DOHH2 (cell line): ENCODE measurements at regions not wholly inside any gene's neighbourhood (a gene's known extent, or its start where the extent isn't known, plus 50 kb on each side); places are given as distances from the start of the nearest gene placed in this dataset.

Experiments used
- EZH2phosphoT487 ChIP-seq: fragments of 200-600 bp; sonication (generic); IDR thresholded peaks from 2 replicates; pipeline ENCODE4 v1.6.1; 2017; ENCODE audit warnings: borderline replicate concordance, mild to moderate bottlenecking, antibody characterized with exemption, low read length, moderate library complexity, mixed read lengths
- TF ChIP-seq, protein P1 (sequence below): fragments of 200-600 bp; sonication (generic); IDR thresholded peaks from one replicate; pipeline ENCODE4 v1.5.1; 2014; ENCODE audit warnings: antibody characterized with exemption, mild to moderate bottlenecking, low read depth, low read length; ENCODE audit not compliant: poor library complexity, severe bottlenecking

DNA sequence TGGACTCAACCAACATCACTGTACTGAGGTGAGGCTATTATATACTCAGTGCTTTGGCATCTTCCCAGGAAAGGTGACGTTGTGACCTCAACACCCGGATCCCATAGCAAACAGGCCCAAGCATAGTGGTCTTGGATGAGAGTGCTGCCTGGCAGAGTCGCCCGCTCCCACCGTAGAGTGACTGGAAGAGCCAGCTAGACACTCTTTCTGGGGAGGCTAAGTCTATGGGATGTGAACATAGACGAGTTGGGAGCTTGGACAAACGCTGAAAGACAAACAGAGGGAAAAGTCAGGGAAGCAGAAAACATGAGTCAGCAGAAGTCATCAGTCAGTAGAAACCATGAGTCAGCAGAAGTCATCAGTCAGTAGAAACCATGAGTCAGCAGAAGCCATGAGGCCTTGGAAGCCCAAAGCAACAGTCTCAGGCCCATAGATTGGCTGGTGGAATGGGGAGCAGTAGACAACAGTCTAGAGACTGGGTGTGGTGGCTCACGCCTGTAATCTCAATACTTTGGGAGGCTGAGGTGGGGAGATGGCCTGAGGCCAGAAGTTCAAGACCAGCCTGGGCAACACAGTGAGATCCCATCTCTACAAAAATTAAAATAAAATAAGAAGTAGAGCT is 66.4 kb upstream of the MAP1LC3B2 start:
- TF ChIP-seq, protein P1, sequence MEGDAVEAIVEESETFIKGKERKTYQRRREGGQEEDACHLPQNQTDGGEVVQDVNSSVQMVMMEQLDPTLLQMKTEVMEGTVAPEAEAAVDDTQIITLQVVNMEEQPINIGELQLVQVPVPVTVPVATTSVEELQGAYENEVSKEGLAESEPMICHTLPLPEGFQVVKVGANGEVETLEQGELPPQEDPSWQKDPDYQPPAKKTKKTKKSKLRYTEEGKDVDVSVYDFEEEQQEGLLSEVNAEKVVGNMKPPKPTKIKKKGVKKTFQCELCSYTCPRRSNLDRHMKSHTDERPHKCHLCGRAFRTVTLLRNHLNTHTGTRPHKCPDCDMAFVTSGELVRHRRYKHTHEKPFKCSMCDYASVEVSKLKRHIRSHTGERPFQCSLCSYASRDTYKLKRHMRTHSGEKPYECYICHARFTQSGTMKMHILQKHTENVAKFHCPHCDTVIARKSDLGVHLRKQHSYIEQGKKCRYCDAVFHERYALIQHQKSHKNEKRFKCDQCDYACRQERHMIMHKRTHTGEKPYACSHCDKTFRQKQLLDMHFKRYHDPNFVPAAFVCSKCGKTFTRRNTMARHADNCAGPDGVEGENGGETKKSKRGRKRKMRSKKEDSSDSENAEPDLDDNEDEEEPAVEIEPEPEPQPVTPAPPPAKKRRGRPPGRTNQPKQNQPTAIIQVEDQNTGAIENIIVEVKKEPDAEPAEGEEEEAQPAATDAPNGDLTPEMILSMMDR, result no peak
- no peak for TF ChIP-seq EZH2phosphoT487
